HG02852 (cell line): ENCODE measurements at regions not wholly inside any gene's neighbourhood (a gene's known extent, or its start where the extent isn't known, plus 50 kb on each side); places are given as distances from the start of the nearest gene placed in this dataset.

Experiments
- ATAC-seq: cut with Tn5 transposase; IDR thresholded peaks from one replicate; pipeline ENCODE4 v1.9.1; 2021; ENCODE audit warnings: mild to moderate bottlenecking, moderate library complexity; ENCODE audit not compliant: unreplicated experiment

DNA sequence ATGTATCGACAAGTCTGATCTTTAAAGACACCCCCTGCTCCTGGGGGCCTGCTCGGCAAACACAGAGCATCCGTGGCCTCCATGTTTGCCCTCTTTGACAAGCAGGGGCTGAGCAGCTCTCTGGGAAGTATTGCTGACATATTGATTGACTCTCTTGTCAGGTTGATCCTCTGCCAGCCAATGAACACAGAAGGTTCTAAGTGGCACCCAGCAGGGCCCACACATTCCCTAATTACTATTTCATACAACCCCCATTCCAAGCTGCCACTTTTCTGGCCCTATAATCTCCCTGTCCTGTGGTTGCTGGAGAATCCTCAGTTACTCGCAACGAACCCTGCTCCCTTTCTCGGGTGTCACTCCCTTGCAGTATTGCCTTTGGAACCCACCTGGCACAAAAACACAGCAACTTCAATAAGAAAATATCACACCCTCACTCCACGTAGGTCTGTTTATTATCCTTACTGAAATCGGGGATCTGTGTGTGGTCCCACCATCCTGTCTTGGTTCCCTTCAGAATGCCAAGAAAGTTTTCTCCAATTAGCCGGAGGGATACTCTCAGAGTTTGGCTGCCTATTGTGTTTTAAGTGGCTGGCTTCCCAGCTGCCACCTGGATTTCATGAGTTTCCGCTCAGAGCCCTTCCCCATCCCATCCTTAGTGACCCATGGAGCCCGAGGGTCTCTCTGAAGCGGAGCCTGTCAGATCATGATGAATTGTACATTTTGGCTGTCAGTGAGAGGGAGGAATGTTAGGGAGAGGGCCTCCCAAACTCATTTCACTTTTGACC, 249.0 kb upstream of the WWC1 start:
- no peak for ATAC-seq

DNA sequence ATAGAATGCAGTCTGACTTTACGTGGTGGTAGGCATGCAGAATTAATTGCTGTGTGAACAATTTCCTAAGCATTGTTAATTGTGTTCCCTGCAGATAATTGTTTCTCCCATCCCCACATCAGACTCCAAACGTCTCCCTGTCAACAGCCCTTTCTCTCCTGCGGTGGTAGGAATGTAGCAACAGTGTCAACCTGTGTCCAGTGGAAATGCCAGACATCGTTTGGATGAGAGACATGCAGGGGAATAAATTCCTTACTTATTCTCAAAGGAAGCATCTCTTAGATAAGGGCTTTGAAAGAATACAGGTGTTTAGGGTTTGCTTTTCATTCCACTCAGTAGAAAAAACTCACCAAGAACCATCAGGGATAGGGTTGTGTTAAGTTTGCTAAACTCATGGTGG, 245.3 kb upstream of the WWC1 start:
- ATAC-seq = no peak

DNA sequence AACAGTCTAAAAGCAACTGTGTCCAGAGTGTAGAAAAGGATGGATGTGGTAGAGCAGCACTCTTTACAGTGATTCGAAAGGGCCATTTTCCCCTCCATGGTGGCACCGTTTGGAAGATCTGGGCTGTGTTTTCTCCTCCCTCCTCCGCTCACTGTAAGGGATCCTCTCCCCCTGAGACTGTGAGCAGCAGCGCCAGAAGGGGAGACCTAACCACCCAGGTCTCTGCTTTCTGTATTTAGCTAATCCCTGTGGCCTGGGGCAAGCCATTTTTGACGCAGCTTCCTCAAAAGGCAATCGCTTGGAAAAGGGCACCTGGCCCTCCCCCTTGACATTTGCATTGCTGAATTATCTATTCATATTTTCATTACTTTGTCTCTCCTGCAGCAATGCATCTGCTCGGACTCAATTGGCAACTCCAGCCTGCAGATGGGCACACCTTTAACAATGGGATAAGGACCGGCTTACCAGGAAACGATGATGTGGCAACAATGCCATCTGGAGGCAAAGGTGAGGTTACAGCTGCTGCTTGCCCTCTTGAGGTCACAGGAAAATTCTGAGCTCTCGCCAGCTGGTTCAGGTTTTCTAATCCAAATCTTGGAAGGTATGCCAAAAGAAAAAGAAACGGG, 244.3 kb upstream of the WWC1 start:
- ATAC-seq = peak; percentile 75

DNA sequence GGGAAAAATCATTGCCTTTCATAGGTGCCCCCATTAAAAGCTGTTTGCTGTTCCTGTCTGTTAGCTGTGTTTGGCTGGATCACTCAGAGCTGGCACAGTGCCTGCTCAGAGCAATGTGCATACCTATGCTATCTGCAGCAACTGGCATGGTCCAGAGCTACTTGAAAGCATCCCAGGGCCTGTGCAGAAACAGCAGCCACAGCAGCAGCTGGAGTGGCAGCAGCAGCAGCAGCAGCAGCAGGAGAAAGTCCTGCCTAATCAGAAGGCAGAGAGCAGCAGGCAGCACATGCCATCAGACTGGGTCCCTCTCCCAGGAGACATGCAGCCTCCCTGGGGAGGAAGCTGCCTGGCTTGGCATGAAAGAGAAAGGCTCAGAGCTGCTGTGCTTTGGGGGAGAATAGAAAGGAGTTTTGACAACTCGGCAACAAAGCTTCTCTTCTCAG, 243.8 kb upstream of the WWC1 start:
- ATAC-seq = no peak

DNA sequence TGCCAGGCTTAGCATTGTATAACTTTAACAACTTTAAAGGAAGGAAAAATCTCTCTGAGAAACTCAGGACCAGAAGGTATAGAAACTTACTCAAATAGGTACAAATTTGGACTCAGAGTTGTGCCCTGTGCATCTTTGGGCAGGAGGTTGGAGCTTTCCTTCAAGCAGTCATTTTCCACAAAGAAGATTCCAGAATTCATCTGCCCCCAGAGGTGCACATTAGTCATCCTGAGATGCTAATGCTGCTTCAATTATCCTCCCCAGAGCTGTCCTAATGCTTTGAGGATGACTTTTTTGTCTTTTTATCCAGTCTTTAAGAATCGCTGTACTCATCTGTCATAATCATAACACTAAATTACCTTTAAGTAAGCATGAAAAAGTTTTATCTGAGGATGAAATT, 243.0 kb upstream of the WWC1 start:
- ATAC-seq = no peak

DNA sequence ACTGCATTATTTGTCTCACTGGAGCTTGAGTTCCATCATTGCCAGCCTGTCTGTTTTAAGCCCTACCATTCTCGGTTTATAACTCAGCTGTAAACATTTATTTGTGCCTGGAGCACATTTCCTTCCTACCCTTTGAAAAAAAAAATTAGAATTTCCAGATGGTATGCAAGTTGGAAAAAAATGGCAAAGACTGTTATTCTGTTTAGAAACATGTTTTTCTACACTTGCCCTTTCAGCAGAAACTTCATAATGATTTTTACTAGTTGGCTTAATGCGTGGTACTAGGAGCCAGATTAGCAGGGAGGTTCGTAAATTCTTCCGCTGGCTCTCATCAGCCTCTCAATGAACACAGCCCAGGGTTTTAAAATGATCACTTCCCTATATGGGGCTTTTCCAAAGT, 238.8 kb upstream of the WWC1 start:
- no peak for ATAC-seq

DNA sequence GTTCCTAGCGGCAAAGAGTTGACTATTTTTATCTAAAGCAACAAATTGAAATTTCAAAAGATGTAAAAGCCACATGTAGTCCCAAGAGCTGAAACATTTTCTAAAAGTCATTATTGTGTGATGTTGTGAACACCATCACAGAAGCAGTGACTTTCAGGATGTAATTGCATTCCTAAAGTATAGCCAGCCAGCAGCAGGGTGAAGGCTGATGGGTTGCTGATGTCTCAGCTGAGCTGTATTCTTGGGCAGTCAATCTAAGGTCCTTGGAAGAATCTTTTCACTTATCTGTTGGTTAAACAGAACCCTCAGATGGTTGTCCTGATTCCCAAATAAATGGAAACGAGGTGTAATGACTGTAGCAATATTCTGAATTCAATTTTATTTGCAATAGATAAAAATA, 237.4 kb upstream of the WWC1 start:
- ATAC-seq = no peak

DNA sequence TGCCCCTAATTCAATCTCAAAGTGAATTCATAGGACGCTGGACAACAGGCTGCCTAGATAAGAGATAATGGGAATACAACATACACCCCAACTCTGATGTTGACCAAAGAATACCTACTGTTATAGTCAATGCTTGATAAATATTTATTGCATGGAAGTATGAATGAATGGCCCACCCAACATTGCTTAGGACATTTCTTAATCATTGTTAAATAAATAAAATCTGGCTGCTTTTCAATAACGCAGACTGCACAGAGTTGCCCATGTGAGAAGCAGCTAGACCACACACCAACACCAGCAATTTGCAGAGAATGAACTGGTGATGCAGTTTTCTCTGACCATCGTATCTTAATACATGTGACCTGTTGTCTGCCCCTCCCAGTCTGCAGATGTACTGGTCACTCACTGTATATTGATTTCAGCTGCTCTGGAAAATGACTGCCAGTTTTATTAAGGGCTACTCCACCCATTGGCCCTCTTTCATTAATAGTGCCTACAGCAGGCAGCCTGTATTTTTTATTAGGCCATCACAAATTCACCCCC, 236.2 kb upstream of the WWC1 start:
- no peak for ATAC-seq

DNA sequence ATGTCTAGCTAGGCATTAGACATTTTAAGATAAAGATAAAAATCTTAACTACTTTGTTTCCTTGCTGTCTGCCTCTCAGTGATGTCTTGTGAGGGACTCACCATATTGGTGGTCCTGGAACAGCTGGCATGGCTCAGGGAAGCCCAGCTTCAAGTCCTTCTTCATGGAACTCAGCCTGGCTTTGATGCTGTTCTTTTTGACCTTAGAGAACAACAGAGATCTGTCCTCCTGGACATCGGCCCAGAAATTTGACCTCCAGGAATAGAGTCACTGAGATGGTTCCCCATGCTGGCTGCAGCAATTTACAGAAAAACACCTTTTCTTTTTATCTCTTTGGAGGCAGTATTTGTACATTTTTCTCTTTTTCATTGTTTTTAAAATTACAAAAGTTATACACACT, 235.5 kb upstream of the WWC1 start:
- ATAC-seq = no peak

DNA sequence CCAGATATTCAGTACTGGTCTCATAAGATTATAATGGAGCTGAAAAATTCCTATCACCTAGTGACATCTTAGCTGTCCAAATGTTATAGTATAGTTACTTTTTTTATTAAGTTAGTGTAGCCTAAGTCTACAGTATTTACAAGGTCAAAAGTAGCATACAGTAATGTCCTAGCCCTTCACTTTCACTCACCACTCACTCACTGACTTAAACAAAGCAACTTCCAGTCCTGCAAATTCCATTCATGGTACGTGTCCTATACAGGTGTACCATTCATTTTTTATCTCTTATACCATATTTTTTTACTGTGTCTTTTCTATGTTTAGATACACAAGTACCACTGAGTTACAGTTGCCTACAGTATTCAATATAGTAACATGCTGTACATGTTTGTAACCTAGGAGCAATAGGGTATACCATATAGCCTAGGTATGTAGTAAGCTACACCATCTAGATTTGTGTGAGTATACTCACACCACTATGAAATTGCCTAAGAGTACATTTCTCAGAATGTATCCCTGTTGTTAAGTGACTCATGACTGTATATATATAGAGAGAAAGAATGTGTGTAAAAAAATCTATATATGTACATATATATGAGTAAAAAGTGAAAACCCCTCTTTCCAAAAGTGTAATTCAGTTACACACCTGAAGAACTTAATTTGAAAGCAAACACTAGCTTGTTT, 234.8 kb upstream of the WWC1 start:
- ATAC-seq = no peak

DNA sequence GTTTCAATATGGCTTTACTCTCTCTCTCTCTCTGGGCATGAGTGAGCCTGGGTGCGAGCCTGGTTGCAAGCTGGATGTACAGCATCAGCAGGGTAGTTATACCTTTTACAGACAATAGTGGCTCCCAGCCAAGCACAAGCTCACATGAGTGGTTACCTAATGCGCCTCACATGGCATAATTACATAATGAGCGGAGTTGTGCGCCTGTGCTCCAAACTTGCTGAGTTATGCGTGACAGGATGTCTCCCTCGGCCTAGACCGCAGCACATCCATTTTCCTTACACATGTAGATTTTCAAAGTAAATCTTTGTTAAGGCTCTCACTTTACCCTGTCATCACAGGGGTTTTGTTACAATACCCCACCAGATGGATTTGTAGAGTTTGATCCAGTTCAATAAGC, 233.5 kb upstream of the WWC1 start:
- ATAC-seq = no peak

DNA sequence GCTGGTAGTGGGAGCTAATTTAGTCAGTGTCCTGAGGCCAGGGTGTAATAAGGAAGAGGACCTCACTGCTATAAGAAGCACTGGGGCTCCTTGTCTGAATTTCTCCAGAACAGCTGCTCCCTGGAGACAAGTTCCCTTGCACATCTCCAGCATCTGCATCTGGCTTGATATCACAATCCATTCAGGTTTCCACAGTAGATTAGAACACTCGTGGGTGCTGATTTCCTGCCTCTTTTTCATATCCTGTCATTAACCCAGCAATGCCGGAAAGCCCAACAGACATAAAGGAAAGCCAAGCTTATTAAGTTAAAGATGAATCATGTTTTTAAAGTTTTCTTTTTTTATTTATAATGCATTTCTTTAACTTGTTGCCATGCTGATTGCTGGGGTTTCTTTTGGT, 232.3 kb upstream of the WWC1 start:
- no peak for ATAC-seq

DNA sequence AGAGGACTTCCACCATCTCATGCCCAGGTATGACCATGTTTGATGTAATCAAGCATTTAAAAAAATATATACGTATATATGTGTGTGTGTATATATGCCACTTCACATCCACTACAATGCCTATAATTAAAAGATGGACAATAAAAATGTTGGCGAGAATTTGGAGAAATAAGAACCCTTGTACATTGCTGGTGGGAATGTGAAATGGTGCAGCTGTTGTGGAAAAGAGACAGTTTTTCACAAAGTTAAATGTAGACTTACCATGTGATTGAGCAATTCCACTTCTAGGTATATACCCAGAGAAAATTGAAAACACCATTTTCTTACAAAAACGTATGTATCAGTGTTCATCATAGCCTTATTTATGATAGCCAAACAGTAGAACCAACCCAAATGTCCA, 229.2 kb upstream of the WWC1 start:
- no peak for ATAC-seq

DNA sequence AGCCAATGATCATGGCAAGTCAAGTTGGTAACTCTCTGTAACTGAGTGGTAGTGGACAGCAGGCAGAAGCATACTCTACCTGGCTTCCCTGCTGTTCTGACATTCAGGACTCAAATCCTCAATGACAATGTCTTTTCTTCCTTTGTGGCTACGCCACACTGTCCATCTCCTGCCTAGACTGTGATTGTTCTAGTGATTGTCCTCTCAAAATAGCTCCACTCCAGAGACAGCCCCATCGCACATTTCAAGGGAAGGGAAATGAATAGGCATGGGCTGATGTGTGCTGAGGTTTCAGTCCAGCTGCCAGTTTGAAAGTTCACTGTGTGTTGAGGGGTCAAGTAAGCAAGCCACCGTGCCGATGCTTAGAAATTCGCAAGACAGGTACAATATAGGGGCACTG, 227.0 kb upstream of the WWC1 start:
- ATAC-seq = no peak

DNA sequence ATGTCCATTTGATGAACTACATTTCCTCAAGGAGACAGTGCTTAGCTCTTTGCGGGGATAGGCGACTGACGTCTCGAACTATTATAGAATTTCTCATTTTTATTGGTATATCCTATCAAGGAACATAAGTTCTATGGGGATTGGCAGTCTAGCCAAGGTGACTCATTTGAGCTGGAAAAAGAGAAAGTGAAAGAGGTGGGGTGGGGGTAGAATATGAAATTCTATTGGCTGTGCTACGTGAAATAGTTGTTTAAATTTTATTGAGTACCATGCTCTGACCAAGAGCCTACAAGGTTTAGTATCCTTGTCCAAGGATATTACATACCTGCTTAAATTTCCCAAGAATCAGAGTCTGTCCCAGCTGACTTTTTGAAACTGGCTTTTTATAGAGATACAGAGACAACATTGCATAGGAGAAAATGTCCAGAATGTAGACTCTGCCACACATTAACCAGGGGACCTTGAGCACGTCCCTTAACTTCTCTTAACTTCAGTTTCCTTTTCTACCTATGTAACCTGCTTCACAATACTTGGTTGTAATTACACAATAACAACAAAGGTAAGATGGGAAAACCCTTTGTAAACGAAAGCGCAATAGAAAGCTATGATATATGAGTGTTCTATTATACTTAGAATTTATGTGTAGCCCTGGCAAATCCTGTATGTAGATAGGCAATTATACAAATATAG, 226.4 kb upstream of the WWC1 start:
- ATAC-seq = no peak

DNA sequence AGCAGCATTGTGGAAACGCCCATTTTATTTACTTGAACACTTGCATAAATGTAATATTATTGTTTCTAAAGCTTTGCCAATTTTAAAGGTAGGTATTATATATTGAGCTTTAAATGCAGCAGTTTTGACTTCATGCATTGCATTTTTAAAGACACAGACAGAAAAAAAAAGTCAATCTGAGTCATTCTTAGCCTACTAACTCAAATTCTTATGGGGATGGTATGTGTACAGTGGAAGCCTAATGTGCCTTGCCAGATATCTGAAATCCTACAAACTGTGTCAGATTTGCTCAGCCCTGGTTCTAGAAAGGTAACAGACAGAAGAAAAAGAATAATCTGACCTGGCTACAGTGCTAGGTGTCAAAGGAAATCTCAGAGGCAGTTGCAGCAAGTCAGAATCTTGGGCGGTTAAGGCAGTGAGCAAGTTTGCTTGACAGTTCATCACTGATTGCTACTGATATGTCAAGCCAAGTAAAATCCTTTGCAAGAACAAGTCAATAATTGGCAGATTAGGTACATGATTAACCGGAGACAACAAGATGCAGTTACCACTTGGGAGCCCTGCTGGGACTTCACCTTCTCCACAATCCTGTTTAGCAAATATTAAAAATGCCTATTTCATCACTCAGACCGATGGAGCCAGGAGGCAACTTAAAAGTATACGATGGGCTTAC, 224.8 kb upstream of the WWC1 start:
- ATAC-seq = no peak

DNA sequence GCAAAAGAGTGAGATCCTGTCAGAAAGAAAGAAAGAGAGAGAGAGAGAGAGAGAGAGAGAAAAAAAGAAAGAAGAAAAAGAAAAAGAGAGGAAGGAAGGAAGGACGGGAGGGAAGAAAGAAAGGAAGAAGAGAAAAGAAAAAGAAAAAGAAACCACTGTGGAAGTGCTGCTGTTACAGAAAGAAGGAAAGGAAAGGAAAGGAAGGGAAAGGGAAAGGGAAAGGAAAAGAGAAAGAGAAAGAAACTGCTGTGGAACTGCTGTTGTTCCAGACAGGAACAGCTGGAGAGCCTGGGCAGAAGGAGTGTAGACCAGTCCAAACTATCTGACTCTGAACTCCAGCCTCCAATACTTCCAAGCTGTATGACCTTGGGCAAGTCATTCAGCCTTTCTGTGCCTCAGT, 220.7 kb upstream of the WWC1 start:
- ATAC-seq = no peak

DNA sequence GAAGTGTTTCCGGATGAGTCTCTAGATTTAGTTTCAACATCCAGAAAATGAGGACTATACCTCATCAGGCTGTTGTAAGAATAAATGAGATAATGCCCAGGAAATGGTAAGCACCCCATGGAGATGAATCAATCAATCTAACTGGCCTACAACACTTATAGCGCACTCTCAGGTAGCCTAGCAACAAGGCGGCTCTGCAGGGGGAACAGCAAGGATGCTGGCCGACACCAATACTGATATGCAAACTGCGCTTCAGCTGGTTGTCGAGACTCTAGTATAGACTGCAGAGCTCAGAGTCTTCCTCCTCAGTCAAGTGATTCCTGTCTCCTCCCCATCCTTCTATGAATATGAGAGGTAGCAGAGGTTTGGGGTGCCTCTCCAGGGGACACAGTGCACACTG, 218.8 kb upstream of the WWC1 start:
- no peak for ATAC-seq

DNA sequence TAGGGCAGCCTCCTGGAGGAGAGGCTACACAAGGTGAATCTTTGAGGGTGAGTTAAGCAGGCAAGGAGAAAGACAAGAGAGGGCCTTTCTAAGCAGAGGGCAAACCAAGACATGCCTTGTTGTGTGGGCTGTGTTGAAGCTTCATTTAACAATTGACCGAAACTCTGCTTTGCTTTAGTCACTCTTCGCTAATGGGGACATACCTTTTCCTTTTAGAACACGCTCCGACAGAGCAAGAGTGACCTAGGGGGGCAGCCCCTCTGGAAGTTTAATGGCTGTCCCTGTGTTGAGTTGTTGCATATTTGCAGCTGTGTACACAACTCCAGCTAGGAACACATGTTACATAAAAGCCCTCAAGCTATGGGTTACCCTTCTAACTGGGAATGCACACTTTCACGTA, 218.1 kb upstream of the WWC1 start:
- ATAC-seq = no peak

DNA sequence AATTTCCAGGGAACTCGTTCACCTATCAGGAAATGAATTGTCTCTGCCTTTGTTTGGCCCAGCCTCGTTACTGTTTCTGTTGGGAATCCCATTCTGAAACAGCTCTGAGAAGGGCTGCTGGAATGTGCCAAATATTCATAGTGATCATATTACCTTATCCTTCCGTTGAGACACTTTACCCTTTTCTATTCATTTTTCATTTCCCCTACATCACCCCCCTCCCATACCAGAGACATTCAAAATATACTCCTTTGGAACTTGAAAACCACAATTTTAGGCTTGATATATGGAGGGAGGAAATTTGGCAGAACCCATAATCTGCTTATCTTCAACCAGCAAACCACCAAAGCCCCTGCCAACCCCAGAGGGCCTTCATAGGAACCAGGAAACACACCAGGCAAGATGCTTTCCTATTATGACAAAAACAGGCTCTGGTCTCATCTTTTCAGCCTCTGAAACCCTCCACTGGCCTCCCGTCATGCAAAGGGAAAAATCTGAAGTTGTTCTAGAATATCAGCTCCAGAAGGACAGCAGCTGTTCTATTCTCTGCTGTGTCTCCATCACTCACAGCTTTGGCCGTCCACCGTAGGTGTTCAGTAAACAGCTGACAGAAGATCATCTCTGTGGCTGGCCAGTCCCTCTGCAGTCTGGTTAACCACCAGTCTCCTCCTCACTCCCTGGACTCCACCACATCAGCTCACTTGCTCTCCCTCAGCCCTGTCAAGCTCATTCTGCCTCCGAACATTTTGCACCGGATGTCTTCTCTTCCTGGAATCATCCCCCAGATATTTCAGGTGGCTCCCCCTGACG, 217.2 kb upstream of the WWC1 start:
- no peak for ATAC-seq
